ENCODE measurements at regions not wholly inside any gene's neighbourhood (a gene's known extent, or its start where the extent isn't known, plus 50 kb on each side); places are given as distances from the start of the nearest gene placed in this dataset.

GRCh38 chr5:29982457-29982856, 1211.0 kb upstream of the CDH6 start:
- FAIRE-seq (no peak), DNase-seq (ENCODE audit: low read depth in 1 of 2, low spot score in 2 of 2) (no peak)
- Histone ChIP-seq H3K23me2 (ENCODE audit: low read depth, low read length) (no peaks in the 10 kb centered on the region; the same call in 1 of the 2 replicates), H3K27ac (ENCODE audit: low read depth, low read length) (no peak overlapping the region), H2BK15ac (ENCODE audit: low read length) (no peak overlapping the region), H3K4me2 (ENCODE audit: insufficient read depth in 1 of 2, low read depth in 2 of 2, low read length in 2 of 2) (no peak overlapping the region), H3K18ac (ENCODE audit: extremely low read depth, low read length) (no peak overlapping the region), H3K56ac (replicated peaks; ENCODE audit: insufficient read length, low read depth, low read length) (no peak overlapping the region), H3K4me1 (replicated peaks in 1 of 4; ENCODE audit: control insufficient read depth in 3 of 4, insufficient read depth in 4 of 4, low read length in 3 of 4) (peaks cover 0 to 7% (median 0%) of the 10 kb centered on the region in 4 experiments; a peak in 2 of 7 replicates), H3K4ac (replicated peaks; ENCODE audit: insufficient read length, low read depth, low read length) (no peak overlapping the region), H4K5ac (ENCODE audit: insufficient read length, low read depth, low read length) (no peak overlapping the region), H3K23ac (ENCODE audit: insufficient read length) (no peak overlapping the region), H3K9ac (replicated peaks in 1 of 4; ENCODE audit: extremely low read depth in 1 of 4, low read depth in 3 of 4, low read length in 3 of 4) (no peak overlapping the region), H3K36me3 (ENCODE audit: control insufficient read depth in 2 of 4, insufficient read depth in 4 of 4, low read length in 3 of 4) (no peaks in the 10 kb centered on the region; a peak in 1 of 8 replicates), H2BK5ac (ENCODE audit: low read depth, low read length) (no peak overlapping the region), H2BK120ac (replicated peaks; ENCODE audit: low read depth, low read length) (no peak overlapping the region), H3K79me2 (ENCODE audit: control insufficient read depth in 1 of 2, insufficient read depth in 2 of 2, low read length in 2 of 2) (no peaks in the 10 kb centered on the region), H3K9me3 (ENCODE audit: insufficient read depth in 2 of 2, low read depth in 1 of 2, low read length in 1 of 2) (no peaks in the 10 kb centered on the region), H3K27me3 (replicated peaks in 1 of 4; ENCODE audit: control insufficient read depth in 3 of 4, extremely low read depth in 1 of 4, insufficient read depth in 3 of 4, low read length in 3 of 4) (no peaks in the 10 kb centered on the region), H4K8ac (ENCODE audit: extremely low read depth, insufficient read depth, low read length) (no peak overlapping the region), H2BK20ac (ENCODE audit: low read length) (no peak overlapping the region), H2AK5ac (ENCODE audit: low read depth, low read length) (no peak overlapping the region), H4K91ac (replicated peaks; ENCODE audit: insufficient read length, low read length) (no peak overlapping the region), H3K14ac (ENCODE audit: insufficient read length) (no peak overlapping the region), H2AFZ (ENCODE audit: low read length) (no peak overlapping the region), H4K20me1 (replicated peaks in 1 of 2; ENCODE audit: control insufficient read depth in 1 of 2, insufficient read depth in 2 of 2, low read length in 2 of 2) (no peaks in the 10 kb centered on the region), H3K79me1 (ENCODE audit: low read depth, low read length) (no peaks in the 10 kb centered on the region), H3K4me3 (ENCODE audit: extremely low read depth in 1 of 4, insufficient read depth in 2 of 4, low read depth in 3 of 4, low read length in 4 of 4) (no peak overlapping the region), H2BK12ac (ENCODE audit: low read depth, low read length) (no peak overlapping the region)
- ChIA-PET POLR2A (ENCODE audit: partially characterized antibody) (no interaction called here), CTCF (ENCODE audit: partially characterized antibody) (no interaction called here)
- TF ChIP-seq BACH1 (IDR thresholded peaks at IDR 0.05; ENCODE audit: low read length) = no peak
- no peak for TF ChIP-seq HDAC6 (IDR thresholded peaks at IDR 0.05; ENCODE audit: low read depth, low read length)
- TF ChIP-seq KDM1A (IDR thresholded peaks at IDR 0.05; ENCODE audit: borderline replicate concordance, low read length) = no peak
- no peak for TF ChIP-seq CBX8 (IDR thresholded peaks at IDR 0.05; ENCODE audit: borderline replicate concordance, low read depth, low read length)
- no peak for TF ChIP-seq NRF1 (IDR thresholded peaks at IDR 0.05; ENCODE audit: low read depth, low read length)
- WGBS, 2 experiments (ENCODE audit: extremely low coverage in 1 of 2, insufficient coverage in 1 of 2, insufficient read length in 1 of 2, insufficient replicate concordance in 2 of 2, low coverage in 1 of 2, low lambda C conversion rate in 2 of 2, missing lambda C conversion rate in 1 of 2) = 94% methylated on average over 1 of the region's 1 CpG; no CpG with 5 or more reads in 1 of the 2 experiments

Data from H1 (cell line).